ENCODE measurements at regions not wholly inside any gene's neighbourhood (a gene's known extent, or its start where the extent isn't known, plus 50 kb on each side); places are given as distances from the start of the nearest gene placed in this dataset.

GRCh38 chr20:48374991-48375595 is 452.7 kb downstream of the PREX1 start:
- TF ChIP-seq CTCF (IDR thresholded peaks at IDR 0.05; ENCODE audit: low read depth, low read length) (no peak), EZH2phosphoT487 (IDR thresholded peaks at IDR 0.05; ENCODE audit: low read depth) (no peak)
